Thyroid gland (tissue), 4 donors: ENCODE measurements at regions not wholly inside any gene's neighbourhood (a gene's known extent, or its start where the extent isn't known, plus 50 kb on each side); places are given as distances from the start of the nearest gene placed in this dataset.
"Not testable (repeated sequence)": the region's sequence is repeated elsewhere in the genome, so short reads cannot be mapped to it uniquely, and the experiment has no call there.

ENCODE experiments used
- CTCF ChIP-seq, 6 experiments: fragments of 200-600 bp in 3 of 6; fragments of 450-650 bp in 3 of 6; sonication (generic) in 3 of 6; IDR thresholded peaks; one replicate each; pipeline ENCODE4 v1.5.1; 2016 to 2019; ENCODE audit warnings: antibody characterized with exemption in 6 of 6, mild to moderate bottlenecking in 2 of 6, inconsistent platforms in 1 of 6, moderate library complexity in 1 of 6
- POLR2A ChIP-seq, 2 donors: fragments of 450-650 bp; IDR thresholded peaks; one replicate each; pipeline ENCODE4 v1.6.1; 2017; ENCODE audit warnings: antibody characterized with exemption in 2 of 2, mild to moderate bottlenecking in 2 of 2, moderate library complexity in 1 of 2

DNA sequence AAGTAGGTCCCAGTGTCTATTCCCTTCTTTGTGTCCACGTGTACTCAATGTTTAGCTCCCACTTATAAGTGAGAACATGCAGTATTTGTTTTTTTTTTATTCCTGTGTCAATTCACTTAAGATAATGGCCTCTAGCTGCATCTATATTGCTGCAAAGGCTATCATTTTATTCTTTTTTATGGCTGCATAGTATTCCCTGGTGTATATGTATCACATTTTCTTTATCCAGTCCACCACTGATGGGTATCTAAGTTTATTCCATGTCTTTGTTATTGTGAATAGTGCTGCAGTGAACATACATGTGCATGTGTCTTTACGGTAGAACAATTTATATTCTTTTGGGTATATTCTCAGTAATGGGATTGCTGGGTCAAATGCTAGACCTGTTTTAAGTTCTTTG, 329.4 kb downstream of the MEX3B start:
- not testable (repeated sequence) for TF ChIP-seq CTCF, POLR2A (IDR thresholded peaks at IDR 0.05)
